HTERT RPE-1 (cell line): ENCODE measurements at regions not wholly inside any gene's neighbourhood (a gene's known extent, or its start where the extent isn't known, plus 50 kb on each side); places are given as distances from the start of the nearest gene placed in this dataset.

Experiments
- in situ Hi-C: fragments of 300-500 bp; cut with MboI; formaldehyde crosslinking; loops from 4 replicates; pipeline ENCODE4 v1.14.3; 2020; ENCODE audit warnings: low sequenced_read_pairs

- in situ Hi-C loops, result no loop called here
Measured at GRCh38 chr10:52440612-52441285, 126.7 kb downstream of the DKK1 start.

DNA sequence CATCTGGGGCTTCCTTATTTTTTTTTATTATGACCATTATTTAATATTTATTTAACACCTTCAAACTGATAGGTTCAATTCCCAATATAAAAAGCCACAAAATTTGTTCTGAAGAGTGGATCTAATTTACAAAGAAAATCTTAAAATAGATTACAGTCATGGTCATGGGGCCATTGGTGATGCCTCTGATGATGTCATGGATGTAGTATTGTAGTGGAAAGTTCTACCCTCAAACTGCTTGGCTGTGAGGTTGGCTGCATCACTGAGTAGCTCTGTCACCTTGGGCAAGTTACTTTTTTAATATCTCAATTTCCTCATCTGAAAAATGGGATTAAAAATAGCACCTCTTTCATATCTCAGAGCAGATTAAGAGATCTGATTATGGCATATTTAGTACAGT lies 128.5 kb downstream of the DKK1 start:
- in situ Hi-C loops, result no loop called here

DNA sequence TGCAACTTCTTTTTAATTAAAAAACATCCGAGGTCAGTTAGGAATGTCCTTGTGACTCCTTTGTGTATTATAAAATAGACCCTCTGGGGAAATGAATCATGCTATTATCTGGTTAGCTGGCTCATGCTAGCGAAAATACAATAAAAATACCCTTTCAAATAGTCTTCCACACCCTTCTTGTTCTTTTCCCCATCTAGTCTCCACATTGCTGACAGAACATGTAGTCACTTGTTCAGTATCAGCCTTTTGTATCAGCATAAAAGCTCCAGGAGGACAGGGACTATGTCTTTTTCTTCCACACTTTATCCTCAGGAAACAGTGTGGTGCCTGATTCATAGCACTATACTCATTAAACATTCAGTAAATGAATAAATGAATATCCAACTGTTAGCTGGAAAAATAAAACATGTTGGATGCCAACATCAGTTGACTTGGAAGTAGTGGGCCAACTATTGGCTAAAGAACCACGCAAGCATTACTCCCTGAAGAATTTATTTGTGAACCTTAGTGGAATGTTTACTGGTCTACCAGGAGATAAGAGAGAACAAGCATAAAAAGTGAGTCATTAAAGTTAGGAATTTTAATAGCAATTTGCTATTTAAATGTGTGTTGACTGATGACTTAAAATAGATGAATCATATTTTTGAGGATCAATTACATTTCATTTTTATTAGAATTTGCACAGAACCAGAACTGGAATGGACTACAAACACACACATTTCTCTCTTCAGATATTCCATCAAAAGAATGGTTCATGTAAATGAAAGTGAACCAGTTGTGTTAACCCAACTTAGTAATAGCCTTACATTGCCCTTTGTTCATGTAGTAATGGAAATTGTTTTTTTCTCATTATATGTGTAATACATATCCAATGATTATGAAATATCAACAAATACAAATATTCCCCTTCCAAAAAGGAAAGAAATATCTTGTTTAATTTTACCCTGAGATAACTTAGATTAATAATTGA lies 129.6 kb downstream of the DKK1 start:
- in situ Hi-C loops, result no loop called here

DNA sequence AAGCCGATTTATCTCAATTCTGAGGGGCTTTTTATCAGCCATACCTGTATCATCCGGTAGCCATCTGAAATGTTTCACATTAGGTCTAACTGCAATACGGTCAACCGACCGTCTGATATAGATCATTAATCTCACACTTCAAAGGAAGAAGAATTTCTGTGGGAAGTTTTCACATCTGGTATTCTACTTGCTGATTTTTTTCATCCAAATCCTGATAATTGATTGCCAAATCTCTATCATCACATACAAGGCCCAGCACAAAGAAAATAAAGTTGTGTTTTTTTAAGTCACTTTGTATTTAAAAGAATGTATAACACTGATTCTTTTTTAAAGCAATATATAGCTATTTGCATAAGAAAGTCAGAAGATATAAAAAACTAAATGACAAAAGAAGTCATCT lies 132.3 kb downstream of the DKK1 start:
- in situ Hi-C loops, result no loop called here

GRCh38 chr10:52447931-52448353 lies 133.9 kb downstream of the DKK1 start:
- in situ Hi-C loops, result no loop called here

- in situ Hi-C loops, result no loop called here
Measured at GRCh38 chr10:52450762-52451291, 136.7 kb downstream of the DKK1 start.

GRCh38 chr10:52451817-52452216 lies 137.7 kb downstream of the DKK1 start:
- in situ Hi-C loops, result no loop called here

DNA sequence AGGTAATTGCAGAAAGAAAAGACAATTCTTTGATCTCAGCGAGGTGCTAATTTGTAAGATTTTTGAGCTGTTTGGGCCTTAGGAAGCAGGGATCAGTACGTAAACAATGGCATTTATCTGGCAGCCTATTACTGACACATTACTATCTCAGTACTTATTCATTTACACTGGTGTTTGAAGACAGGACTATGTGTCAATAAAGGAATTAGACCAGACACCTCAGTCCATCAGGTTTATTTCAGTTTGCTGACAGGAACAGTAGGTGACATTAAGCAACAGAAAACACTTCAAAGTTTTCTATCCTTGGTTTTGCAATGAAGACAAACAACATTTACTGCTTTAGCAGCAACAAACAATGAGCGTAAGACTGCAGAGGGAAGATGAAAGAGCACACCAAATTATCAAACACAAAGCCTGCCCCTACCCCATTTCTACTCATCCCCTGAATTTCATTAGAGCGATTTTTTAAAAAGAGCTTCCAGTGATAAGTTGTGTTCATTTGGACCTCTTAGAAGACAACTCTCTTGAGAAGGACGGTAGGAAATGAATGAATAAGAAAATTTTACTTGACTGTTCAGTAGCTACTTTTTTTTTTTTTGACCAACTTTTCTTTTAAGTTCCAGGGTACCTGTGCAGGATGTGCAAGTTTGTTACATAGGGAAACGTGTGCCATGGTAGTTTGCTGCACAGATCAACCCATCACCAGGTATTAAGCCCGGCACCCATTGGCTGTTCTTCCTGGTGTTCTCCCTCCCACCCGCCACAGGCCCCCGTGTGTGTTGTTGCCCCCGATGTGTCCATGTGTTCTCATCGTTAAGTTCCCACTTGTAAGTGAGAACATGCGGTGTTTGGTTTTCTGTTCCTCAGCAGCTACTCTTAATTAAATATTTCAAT lies 138.8 kb downstream of the DKK1 start:
- in situ Hi-C loops, result no loop called here

DNA sequence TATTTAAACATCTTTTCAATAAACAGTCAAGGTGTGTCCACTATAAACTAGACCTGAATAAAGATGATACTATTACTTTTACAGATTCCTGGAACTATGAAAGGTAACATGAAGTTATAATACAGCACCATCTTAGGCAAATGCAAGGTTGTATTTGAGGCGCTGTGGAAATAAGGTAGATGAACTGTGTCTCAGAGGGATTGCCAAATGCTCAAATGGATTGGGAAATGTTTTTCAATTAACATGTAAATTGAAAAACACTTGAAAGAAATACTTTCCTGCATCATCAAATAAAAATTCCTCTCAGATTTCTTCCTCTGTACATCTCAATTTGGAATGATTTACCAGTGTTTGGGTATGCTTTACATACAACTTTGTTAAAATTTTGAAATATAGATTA lies 139.4 kb downstream of the DKK1 start:
- in situ Hi-C loops, result no loop called here

DNA sequence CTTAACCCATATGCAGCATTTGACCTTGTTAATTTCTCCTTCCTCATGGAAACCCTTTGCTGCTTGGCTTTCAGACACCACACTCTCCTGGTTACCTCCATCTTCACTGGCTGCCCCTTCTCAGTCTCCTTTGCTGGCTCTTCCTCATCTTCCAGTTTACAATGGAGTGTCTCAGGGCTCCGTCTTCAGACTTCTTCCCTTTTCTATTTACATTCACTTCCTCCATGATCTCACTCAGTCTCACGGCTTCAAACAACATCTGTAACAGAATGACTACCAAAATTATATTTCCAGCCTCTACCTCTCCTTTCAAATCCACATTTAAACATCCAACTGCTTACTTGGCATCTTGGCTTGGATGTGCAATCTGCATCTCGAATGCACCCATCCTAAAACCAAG lies 140.4 kb downstream of the DKK1 start:
- in situ Hi-C loops, result no loop called here

DNA sequence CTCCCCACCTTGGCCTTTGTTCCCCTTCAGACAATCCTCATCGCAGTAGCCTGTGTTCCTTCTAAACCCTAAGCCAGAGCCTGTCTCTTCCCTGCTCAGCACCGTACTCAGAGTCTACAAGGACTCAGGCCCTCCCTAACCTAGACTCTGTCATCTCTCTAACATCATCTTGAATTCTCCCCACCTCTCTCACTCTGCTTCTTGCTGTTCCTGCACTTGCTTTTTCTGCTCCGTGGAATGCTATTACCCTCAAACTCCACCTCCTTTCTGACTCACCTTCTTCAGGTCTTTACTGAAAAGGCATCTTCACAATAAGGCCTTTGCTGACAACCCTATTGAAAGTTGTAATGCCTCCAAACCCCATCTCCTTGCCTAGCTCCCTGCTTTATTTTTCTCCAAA lies 141.0 kb downstream of the DKK1 start:
- in situ Hi-C loops, result no loop called here

- in situ Hi-C loops, result no loop called here
Measured at GRCh38 chr10:52459097-52459496, 145.0 kb downstream of the DKK1 start.

DNA sequence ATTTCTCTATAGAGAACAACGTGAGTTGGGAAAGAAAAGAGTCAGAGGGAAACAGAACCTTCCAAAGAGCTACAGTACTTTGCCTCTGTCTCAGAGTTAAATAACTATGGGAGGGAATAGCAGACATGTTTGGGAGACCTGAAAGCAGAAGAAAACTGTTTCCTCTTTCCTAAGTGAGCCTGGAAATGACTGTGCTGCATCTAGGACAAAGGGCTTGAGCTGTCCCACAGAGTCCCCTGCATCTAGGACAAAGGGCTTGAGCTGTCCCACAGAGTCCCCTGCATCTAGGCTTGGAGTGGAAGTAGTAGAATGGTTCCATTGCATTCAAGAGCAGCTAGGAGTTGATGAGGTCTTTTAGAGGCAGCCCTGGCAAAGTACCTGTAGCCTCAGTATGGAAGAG lies 149.7 kb downstream of the DKK1 start:
- in situ Hi-C loops, result no loop called here

GRCh38 chr10:52464368-52465124 lies 150.5 kb downstream of the DKK1 start:
- in situ Hi-C loops, result no loop called here

DNA sequence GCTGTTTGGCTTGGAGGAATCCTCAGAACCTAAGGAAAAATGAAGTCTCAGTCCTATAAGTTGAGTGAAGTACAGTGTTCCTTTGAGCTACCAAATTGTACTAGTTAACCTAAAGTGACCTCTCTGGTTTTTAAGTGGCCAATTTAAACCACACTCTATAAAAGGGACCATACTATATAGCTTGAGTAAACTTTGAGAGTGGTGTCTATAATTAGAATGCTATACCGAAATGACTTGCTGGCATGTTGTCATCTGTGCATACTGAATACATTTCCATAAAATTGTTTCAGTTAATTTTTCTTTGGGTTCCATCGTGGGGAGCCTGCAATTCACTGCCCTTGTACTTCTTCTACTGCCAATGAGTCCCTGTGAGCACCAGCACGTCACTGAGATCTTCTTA lies 151.1 kb downstream of the DKK1 start:
- in situ Hi-C loops, result no loop called here

- in situ Hi-C loops, result no loop called here
Measured at GRCh38 chr10:52466464-52466863, 152.4 kb downstream of the DKK1 start.

DNA sequence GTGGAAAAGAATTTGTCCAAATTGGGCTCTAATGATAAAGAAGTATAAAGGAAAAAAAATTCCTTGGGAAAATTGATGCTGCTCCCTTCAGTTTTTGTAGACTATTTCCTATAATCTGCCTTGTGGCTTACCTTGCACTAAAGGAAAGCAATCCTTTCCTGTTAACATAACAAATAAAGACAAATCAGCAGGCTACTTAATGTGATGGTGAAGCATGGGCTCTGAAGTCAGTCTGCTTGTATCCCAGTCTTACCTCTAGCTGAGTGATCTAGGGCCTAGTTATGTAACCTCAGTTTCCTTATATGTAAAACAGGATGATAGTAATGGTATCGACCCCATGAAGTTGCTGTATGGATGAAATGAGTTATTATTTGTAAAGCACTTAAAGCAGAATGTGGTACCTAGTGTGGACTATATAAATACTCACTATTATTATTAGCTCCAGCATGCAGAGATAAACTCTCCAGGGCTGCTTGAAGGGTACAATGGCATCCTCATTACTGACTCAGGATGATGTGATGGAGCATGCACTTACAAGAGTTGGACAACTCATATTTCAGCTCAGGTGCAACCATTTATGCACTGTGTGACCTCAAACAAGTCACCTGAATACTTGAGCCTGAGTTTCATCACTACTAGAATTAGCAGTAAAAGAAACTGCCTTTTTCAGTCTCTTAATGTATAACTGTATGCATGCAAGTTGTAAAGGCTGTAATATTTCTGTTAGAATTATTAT lies 156.1 kb downstream of the DKK1 start:
- in situ Hi-C loops, result no loop called here

DNA sequence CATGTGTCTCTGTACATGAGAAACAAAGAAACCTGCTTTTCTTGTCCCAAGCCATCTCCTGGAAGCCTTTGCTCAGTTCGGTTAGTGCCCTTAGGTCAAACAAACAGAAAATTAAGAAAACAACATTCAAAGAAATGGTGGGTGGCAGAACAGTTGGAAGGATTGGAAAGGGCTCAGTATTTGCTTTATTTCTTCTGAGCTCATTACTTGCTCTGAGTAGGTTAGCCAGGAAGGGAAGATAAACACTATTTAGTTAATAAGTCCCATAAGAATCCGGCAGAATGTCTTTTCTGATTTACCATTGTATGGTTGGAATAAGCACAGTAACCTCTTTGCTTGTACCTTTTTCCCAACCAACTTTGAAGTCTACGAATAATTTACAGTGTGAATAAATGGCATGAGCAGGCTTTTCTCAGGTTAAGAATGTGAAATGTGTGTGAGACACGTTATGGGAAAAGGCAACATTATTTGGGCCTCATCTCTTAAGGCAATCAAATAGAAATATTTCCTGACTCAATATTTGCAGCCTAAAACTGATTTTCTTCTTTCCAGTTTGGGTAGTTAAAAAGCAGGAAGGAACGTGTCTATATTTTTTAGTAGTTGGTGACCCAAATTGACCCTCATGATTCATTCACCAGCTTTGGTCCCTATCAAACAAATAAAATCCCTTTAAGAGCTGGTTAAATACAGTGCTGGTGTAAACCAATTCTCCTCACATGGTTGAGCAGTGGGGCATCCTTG lies 158.5 kb downstream of the DKK1 start:
- in situ Hi-C loops, result no loop called here

DNA sequence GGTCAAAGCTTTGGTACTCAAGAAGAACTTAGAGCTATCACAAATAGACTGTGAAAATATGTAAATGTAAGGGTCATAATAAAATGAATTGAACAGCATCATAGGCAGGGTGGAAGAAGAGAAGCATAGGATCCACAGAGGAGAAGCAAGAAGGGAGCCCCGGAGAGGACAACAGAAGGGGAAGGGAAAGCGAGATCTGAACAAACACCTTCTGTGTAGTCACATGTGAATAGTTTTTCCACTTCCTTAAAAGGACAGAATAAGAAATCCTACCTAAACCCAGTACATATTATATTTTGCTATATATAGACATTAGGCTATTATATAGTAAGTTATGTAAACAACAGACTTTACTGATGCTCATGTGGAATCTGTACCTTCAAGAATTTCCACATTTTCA lies 160.2 kb downstream of the DKK1 start:
- in situ Hi-C loops, result no loop called here
